AG04449 (cell line): ENCODE measurements at regions not wholly inside any gene's neighbourhood (a gene's known extent, or its start where the extent isn't known, plus 50 kb on each side); places are given as distances from the start of the nearest gene placed in this dataset.
"Not testable (repeated sequence)": the region's sequence is repeated elsewhere in the genome, so short reads cannot be mapped to it uniquely, and the experiment has no call there.

Experiments
- CTCF ChIA-PET: fragments of 350-600 bp; formaldehyde crosslinking; extraction: SDS; loops from one replicate; lab custom pipeline; 2021; ENCODE audit warnings: antibody characterized with exemption; lab: Yijun Ruan, JAX
- POLR2A ChIA-PET: fragments of 400-600, 350-600 bp; formaldehyde crosslinking; extraction: SDS; loops from one replicate; lab custom pipeline; 2020; ENCODE audit warnings: antibody characterized with exemption, inconsistent platforms; lab: Yijun Ruan, JAX
- DNase-seq: peaks from one replicate; pipeline ENCODE4 v3.0.0-alpha.2; 2010; ENCODE audit warnings: low read depth, low spot score
- H3K4me3 ChIP-seq: 2 replicates; pipeline ENCODE4 v1.5.1; 2011; ENCODE audit warnings: low read depth, mild to moderate bottlenecking, control low read depth, low read length
- CTCF ChIP-seq: IDR thresholded peaks from one replicate; pipeline ENCODE4 v1.5.1; 2011; ENCODE audit warnings: mild to moderate bottlenecking, moderate library complexity, low read length, control low read depth, inconsistent platforms; ENCODE audit not compliant: insufficient read depth; ENCODE audit errors: missing control alignments

- CTCF ChIA-PET = no interaction called here
- POLR2A ChIA-PET = no interaction called here
- TF ChIP-seq CTCF = no peak
These were observed 807.1 kb downstream of the EDEM1 start for GRCh38 chr3:5994651-5995050.

GRCh38 chr3:6018456-6018855 is 830.9 kb downstream of the EDEM1 start:
- DNase-seq = no peak
- ChIA-PET CTCF (no interaction called here), POLR2A (no interaction called here)
- TF ChIP-seq CTCF = no peak
- H3K4me3 ChIP-seq = no peak overlapping the region

More at GRCh38 chr3:5994651-5995050, 807.1 kb downstream of the EDEM1 start:
- H3K4me3 ChIP-seq = no peak overlapping the region
- no peak for DNase-seq

- no peak for DNase-seq
- TF ChIP-seq CTCF = no peak
- no peak overlapping the region for H3K4me3 ChIP-seq
- ChIA-PET CTCF (no interaction called here), POLR2A (no interaction called here)
These were observed 835.1 kb downstream of the EDEM1 start for GRCh38 chr3:6022621-6023020.

GRCh38 chr3:6025032-6025431 is 835.9 kb upstream of the GRM7 start:
- H3K4me3 ChIP-seq = no peak overlapping the region
- TF ChIP-seq CTCF = no peak
- ChIA-PET POLR2A (no interaction called here), CTCF (no interaction called here)
- DNase-seq = no peak

- DNase-seq, CTCF ChIA-PET, H3K4me3 ChIP-seq, POLR2A ChIA-PET: not testable (repeated sequence)
These were observed 830.3 kb upstream of the GRM7 start for GRCh38 chr3:6030648-6031047.

- CTCF ChIA-PET = no interaction called here
These were observed 825.3 kb upstream of the GRM7 start for GRCh38 chr3:6035626-6036025.

More at GRCh38 chr3:6035626-6036025, 825.3 kb upstream of the GRM7 start:
- no peak for DNase-seq
- POLR2A ChIA-PET = no interaction called here
- no peak for TF ChIP-seq CTCF
- no peak overlapping the region for H3K4me3 ChIP-seq
